HG03432 (cell line): ENCODE measurements at regions not wholly inside any gene's neighbourhood (a gene's known extent, or its start where the extent isn't known, plus 50 kb on each side); places are given as distances from the start of the nearest gene placed in this dataset.

ENCODE experiments used
- ATAC-seq: cut with Tn5 transposase; IDR thresholded peaks from one replicate; pipeline ENCODE4 v1.9.1; 2021; ENCODE audit warnings: mild to moderate bottlenecking, moderate library complexity; ENCODE audit not compliant: unreplicated experiment

DNA sequence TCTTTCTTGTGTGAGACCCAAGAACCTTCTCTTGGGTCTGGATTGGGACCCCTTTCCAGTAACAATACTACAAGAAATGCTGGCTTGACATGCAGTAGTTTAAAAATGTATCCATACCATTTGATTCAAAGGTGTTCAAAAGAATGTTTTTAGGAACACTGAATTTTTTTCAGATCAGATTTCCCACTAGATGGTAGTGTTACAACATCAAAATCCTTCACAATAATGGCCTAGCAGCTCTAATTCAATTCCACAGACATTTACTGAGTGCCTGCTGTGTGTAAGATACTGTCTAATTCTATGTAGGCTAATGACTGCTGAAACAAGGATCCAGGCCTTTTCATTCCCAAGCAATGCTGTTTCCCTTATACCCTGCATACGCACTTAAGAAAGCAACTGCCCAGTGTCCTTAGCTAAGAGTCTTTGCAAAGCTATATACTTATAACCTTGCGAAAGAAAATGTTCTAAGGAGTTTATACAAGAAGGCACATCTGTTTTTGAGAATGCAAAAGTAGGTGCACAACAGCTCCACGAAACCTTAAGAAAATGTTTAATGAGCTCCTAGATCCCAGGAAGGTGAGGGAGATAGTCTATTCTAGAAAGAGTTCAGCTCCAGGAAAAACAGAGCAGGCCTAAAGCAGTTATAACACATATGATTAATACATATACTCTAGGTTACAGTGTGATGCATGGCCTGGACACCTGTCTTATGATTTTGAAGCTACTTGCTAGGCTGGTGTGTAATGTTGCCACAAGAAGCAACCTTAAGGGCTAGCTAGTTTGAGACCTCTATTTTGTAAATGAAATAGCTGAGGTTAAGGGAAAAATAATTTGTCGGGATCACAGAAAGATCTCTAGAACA is 50.9 kb upstream of the PKP2 start:
- ATAC-seq = no peak

DNA sequence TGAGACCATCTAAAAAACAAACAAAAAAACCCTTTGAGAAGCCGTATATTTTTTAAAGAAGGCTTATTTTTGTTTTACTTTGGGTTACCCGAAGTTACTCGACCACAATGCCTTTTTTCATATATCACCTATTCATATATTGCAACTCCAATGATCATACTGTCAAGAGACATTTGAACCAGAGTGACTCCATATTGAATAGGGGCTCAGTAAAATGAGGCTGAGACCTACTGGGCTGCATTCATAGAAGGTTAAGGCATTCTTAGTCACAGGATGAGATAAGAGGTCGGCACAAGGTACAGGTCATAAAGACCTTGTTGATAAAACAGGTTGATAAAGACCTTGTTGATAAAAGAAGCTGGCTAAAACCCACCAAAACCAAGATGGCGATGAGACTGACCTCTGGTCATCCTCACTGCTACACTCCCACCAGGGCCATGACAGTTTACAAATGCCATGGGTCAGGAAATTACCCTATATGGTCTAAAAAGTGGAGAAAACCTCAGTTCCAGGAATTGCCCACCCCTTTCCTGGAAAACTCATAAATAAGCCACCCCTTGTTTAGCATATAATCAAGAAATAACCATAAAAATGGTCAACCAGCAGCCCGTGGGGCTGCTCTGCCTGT is 50.0 kb upstream of the PKP2 start:
- no peak for ATAC-seq
